Tibial nerve (tissue), 4 donors: ENCODE measurements at regions not wholly inside any gene's neighbourhood (a gene's known extent, or its start where the extent isn't known, plus 50 kb on each side); places are given as distances from the start of the nearest gene placed in this dataset.
A peak's percentile ranks its signal among the peaks of the same experiment; 100 is the strongest.

Source experiments
- EP300 ChIP-seq, 2 donors: sonication (generic); formaldehyde crosslinking; IDR thresholded peaks; one replicate each; pipeline ENCODE4 v1.6.1; 2017; ENCODE audit warnings: antibody characterized with exemption in 2 of 2, mild to moderate bottlenecking in 1 of 2
- TF ChIP-seq, protein P1 (sequence below), 5 experiments: fragments of 200-600 bp in 3 of 5; fragments of 450-650 bp in 2 of 5; sonication (generic) in 3 of 5; IDR thresholded peaks; one replicate each; pipeline ENCODE4 v1.5.1; 2016 to 2019; ENCODE audit warnings: antibody characterized with exemption in 5 of 5, mild to moderate bottlenecking in 3 of 5, moderate library complexity in 2 of 5

- TF ChIP-seq, protein P1, sequence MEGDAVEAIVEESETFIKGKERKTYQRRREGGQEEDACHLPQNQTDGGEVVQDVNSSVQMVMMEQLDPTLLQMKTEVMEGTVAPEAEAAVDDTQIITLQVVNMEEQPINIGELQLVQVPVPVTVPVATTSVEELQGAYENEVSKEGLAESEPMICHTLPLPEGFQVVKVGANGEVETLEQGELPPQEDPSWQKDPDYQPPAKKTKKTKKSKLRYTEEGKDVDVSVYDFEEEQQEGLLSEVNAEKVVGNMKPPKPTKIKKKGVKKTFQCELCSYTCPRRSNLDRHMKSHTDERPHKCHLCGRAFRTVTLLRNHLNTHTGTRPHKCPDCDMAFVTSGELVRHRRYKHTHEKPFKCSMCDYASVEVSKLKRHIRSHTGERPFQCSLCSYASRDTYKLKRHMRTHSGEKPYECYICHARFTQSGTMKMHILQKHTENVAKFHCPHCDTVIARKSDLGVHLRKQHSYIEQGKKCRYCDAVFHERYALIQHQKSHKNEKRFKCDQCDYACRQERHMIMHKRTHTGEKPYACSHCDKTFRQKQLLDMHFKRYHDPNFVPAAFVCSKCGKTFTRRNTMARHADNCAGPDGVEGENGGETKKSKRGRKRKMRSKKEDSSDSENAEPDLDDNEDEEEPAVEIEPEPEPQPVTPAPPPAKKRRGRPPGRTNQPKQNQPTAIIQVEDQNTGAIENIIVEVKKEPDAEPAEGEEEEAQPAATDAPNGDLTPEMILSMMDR (IDR thresholded peaks at IDR 0.05), result peak in 2 of 5 experiments; percentile 6 to 19
- TF ChIP-seq EP300 (IDR thresholded peaks at IDR 0.05), result no peak
Observed at GRCh38 chr9:1619915-1620710, 395.0 kb upstream of the SMARCA2 start.
